GM18508 (cell line): ENCODE measurements at regions not wholly inside any gene's neighbourhood (a gene's known extent, or its start where the extent isn't known, plus 50 kb on each side); places are given as distances from the start of the nearest gene placed in this dataset.
"Not testable (repeated sequence)": the region's sequence is repeated elsewhere in the genome, so short reads cannot be mapped to it uniquely, and the experiment has no call there.

Experiments used
- ATAC-seq: cut with Tn5 transposase; IDR thresholded peaks from one replicate; pipeline ENCODE4 v1.9.1; 2021; ENCODE audit warnings: moderate number of reproducible peaks; ENCODE audit not compliant: insufficient read depth, unreplicated experiment

DNA sequence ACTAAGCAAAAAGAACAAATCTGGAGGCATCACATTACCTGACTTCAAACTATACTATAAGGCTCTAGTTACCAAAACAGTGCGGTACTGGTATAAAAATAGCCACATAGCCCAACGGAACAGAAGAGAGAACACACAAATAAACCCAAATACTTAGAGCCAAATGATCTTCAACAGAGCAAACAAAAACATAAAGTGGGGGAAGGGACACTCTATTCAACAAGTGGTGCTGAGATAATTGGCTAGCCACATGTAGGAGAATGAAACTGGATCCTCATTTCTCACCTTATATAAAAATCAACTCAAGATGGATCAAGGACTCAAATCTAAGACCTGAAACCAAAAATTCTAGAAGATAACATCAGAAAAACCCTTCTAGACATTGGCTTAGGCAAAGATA is 89.9 kb upstream of the ZNF608 start:
- ATAC-seq = not testable (repeated sequence)

DNA sequence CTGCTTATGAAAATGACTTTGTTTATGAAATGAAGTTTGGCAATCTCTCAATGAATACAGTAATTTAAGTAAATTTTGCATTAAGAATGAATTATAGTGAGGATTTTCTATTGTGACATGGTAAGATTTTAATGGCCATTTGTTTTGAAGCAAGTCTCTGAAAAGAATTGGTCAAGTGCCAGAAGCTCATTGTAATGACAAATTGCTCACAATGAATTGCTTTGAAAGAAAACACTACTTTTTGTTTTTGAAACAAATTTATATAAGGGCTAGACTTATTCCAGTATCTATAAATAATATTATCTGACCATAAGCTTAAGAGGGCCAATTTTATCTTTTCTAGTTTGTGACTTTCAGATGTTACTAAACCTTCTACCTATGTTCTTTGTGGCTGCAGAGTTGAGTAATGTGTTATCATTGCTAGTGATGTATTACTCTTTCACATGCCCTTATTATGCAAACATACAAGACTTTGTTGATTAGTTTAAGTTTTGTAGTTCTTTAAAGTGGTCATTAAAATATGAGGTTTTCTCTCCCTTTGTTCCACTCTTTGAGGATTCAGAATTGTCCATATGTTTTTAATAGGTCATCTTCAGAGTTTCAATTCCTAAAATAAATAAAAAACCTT is 93.0 kb upstream of the ZNF608 start:
- ATAC-seq = no peak

DNA sequence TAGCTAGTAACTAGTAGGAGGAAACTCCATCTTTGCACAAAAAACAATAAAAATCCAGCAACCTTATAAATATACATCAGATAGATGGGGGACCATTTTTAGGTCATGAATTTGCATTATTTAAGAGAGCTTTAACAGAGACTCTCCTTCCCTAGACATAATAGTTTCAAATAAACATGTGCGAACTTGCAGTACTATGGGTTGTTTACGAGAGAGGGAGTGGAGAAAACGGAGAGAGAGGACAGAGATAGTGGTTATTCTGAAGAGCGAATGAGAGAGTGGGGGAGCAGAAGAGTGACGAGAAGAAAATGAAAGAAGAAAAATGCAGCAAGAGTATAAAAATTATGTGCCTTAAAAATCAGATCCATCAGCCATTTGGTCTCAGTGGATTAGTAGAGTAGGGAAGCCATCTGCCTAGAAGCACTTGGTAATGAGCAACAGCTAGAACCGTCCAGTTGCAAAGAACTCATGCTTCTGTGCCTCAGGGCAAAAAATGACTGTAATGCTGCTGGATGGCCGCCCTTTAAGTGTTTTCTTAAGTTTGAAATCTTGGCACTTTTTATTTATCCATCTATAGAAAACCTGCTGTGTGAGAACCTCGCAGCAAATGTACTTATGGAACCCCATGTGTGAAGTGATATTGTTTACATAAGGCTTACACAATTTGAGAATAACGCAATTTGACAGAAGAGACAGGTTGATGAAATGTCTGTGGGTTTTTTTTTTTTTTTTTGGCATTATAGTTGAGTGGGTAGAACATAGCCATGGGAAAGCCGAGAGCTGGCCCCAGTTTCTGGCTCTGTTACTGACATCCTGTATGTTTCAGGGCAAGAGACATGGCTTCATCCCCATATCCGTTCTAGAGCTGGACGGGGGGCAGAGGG is 95.6 kb upstream of the ZNF608 start:
- no peak for ATAC-seq

DNA sequence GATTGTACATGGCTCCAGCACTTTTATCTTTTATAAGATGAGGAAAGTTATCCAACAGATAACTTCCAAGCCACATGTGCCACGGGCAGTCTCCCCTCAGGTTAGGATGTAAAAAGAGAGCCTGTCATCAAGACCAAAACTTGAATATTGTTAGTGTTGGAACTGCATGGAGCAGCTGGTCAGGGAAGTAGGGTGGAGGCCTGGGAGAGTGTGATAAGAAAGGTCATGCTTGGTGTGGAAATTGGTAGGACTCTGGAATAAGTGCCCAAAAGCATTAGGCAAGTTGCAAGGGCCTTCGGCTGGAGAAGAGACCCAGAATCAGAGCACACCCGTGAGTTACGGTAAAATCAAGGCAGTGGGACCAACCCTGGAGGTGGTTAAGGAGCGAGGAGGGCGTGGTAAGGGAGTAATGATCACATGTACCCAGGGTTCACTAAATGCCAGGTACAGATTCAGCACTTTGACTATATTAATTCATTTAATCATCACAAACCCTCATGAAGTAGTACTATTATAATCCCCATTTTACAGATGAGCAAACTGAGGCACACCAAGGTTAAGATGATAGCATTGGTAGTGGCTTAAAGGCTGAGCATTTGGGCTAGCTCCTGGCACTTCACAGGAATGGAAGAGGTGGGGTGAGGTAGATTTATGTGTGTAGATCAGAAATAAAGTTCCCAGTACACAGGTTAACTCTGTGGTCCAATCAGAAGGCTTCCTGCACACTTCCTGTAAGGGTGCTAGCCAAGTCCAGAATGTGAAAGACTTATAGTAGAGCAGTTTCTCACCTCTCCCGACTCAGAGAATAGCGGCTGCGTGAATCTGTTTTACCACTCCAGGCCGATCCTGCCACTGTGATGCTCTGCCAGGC is 96.5 kb upstream of the ZNF608 start:
- ATAC-seq = no peak

DNA sequence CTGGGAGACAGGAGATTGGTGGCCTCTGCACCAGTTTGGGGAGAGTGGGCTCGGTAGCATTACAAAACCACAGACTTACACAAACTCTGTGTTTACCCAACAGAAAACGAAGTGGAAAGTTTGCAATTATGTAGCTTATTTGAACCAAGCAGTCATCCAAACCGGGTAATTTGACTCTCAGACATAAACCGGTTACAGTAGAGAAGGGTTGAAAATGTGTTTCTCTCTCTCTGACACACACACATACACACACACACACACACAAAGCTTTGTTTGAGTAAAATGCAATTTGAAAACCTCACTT is 97.1 kb upstream of the ZNF608 start:
- ATAC-seq = no peak

DNA sequence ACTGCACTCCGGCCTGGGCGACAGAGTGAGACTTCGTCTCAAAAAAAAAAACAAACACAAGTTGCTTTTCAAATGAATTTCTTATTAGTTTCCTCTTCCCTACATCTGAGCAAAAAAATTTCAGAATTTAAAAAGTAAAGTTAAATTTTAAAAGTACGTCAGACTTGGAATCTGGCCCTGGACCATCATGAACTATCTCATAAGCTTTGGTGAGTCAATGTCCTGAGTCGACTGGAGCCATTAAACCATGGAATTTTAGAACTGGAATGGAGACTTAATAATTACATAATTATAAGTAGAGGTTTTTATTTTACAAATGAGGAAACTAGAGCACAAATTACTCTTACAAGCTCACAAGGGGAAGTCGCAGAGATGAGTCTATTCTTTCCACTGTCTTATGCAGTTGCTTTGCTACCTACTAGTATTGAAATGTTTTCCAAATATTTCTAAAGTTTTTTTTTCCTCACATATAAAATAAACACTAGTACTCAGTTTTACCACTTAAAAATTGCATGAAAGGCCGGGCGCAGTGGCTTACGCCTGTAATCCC is 98.0 kb upstream of the ZNF608 start:
- no peak for ATAC-seq

- ATAC-seq = no peak
Observed at GRCh38 chr5:124847907-124848306, 101.5 kb upstream of the ZNF608 start.

GRCh38 chr5:124849774-124850173 is 103.3 kb upstream of the ZNF608 start:
- ATAC-seq = no peak

DNA sequence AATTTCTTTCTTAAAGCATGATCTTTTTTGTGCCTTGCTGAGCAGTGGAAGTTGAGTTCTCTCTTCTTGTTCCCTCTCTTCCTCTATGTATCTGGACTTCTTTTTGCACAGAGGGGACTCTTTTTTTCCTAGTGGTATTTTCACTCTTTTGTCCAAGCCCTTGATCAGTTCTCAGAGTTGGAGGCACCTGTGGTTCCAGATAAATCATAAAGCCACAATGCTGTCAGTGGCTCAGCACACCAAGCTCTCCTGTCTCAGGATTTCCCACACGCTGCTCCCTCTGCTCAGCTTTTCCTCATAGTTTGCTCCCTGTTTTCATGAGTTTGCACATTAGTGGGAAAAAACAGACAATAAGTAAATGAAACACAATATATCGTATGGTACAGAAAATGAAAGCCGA is 110.3 kb upstream of the ZNF608 start:
- ATAC-seq = no peak

DNA sequence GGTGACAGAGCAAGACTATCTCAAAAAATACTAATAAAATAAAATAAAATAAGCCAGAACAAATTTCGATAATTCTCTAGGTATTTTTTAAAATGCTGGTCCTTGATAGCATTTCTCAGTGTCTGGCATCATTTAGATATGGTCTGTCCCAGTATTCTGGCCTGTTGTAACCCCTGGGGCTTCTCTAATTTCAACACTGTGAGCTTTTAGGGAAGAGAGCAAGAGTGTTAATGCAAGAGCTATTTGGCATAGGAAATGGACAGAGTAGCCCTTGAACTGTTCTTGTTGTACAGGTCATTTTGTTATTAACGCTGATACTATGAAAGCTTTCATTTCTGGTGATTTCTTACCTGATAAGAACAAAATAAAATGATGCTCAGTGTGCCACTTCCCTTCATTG is 112.2 kb upstream of the ZNF608 start:
- ATAC-seq = no peak

GRCh38 chr5:124859027-124859426 is 112.6 kb upstream of the ZNF608 start:
- no peak for ATAC-seq

DNA sequence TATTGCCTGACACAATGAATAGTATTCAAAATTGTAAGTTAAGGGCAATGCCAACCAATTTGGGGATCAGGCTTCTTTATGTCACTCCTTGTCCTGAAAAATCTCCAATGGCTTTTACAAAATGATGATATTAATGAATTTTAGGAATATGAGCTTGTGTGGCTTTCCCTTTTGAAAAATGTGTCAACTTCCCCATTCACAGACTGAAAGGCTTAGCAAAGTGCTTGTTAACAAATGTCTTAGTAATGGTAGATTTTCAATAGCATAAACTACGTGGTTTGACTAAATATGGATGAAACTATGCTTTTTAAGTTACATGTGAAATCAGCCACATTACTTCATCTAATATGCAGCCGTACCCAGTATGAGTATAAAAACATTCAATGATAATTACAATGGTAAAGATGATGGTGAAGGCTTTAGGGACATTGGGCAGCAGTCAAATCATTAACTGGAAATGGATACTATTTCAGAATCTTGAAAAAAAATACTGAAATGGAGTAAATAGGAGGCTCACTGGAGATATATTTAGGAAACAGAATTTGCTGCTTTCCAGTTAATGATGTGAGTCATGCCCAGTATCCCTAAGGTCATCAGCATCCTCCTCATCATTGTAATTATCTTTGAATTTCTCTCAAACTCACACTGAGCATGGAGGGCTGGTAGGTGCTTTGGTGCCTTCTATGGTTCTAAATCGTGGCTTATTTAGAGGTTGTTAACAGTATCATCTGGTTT is 113.3 kb upstream of the ZNF608 start:
- no peak for ATAC-seq

DNA sequence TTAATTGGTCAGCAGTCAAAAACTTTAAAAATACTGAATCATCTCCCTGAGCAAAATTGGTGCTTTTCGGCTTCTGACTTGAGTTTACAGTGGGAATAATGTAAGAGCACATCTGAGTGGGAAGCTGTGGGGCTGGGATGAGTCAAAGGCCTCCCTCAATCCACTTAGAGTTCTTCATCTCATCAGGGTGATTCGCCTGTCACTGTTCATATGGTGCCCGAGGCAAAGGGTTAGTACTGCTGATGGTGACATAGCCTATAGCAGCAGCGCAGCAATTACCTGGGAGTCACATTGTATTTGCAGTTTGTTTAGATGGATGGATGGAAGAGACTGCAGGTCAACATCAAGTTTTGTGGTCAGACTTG is 113.8 kb upstream of the ZNF608 start:
- ATAC-seq = no peak

DNA sequence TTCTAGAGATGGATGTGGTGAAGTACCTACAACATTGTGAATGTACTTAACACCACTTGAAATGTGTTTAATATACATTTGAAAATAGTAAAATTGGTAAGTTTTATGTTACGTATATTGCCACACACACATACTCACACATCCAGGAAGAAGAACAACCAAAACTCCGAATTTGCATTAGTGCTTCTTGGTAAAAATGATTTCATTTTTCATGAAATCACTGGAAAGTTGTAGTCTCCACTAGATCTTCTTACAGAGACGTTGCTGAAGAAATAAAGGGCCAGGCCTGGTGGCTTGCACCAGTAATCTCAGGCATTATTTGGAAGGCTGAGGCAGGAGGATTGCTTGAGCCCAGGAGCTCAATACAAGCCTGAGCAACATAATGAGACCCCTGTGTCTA is 118.6 kb upstream of the ZNF608 start:
- no peak for ATAC-seq

DNA sequence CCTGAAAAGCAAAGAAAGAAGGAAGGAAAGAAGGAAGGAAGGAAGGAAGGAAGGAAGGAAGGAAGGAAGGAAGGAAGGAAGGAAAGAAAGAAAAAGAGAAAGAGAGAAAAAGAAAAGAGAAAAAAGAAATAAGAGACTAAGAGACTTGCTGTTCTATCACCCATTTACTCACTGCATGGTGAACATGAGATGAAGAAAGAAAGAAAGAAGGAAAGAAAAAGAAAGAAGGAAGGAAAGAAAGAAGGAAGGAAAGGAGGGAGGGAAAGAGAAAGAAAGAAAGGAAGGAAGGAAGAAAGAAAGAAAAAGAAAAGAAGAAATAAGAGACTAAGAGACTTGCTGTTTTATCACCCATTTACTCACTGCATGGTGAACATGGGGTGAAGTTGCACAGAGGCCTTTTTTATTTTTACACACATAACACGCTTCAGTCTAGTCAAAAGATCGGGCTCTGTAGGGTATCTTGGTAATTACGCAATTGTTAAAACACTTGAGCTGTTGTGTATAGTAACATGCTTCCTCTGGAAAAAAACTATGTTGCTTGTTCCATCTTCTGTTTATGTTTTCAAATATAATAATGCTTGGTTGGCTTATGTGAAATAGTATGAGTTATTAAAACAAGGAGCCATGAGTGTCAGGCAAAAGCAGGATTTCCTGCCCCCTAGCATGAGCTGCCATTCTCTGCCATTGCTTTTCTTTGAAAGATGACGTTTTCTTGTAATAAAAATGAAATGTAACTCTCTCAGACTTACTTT is 119.3 kb upstream of the ZNF608 start:
- no peak for ATAC-seq

DNA sequence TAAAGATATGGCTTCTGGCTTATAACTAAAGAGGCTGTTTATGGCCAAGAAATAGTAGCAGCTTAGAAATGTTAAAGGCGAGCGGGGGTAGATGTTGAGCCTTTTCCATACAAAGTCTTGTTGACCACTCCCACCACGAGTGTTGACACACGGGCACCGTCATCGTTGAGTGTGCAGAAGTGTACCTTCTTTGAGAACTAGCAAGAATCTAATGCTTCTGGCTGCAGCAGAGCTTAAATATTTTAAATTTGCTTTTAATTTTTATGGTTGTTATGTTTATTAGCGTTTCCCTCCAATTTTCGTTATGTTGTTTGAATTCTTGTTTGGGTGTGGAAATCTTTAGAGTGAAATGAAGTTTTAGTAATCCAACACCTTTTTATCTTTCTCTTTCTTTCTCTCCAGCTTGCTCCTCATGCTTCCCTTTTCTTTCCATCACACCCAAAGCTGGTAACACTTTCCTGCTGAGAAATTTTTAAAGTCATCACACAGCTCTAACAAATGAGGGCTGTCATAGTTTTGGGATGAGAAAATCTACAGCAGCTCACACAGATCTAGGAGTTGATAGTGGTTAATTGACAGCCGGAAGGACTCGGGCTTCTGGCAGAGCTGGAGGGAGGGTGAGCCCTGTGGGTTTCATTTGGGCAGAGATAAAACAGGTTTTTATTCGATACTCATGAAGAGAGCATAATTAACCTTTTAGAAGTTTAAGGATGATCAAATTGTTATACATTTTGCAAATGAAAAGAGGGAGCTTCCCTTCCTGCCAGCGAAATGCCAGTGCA is 120.1 kb upstream of the ZNF608 start:
- no peak for ATAC-seq

DNA sequence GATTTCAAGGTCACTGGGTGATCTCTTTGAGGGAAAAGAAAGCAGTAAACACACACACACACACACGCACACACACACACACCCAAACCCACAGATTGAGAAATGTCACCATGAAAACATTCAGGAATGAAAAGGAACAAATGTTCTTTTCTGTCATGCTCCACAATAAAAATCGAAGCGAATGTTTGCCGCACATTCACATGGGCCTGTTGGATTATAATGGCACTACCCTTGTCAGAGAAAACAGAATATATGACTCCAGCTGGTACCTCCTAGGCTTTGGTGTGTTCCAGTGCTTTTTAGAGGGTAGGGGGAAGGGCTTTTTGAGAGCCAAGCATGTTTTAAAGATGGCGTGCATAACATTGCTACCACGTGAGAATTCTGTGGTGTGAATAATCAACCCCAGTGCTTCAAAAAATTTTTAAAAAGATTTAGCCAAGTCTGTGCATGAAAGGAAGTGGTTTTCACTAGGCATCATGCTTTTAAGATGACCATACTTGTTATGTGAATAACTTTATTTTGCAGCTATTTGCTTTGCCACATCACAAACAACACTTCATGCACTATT is 120.8 kb upstream of the ZNF608 start:
- no peak for ATAC-seq

DNA sequence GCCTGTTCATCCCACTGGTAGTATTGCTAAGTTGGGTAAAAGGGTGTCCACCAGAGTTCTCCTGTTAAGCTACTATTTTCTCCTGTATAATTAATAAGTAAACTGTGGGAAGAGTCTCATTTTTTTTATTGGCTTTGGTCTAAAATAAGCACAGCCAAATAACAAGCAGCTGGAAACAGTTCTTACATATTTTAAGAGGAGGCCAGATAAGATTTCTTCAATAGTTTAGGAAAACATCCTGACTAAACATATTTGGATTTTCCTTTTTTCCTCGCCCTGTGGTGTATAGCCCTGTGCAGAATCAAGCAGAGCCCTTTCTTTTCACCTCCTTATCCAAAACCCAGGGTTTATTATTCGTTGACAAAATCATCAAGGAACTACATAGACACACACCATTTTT is 122.2 kb upstream of the ZNF608 start:
- ATAC-seq = no peak
